GM21528 (cell line): ENCODE measurements at regions not wholly inside any gene's neighbourhood (a gene's known extent, or its start where the extent isn't known, plus 50 kb on each side); places are given as distances from the start of the nearest gene placed in this dataset.

Experiments
- ATAC-seq: cut with Tn5 transposase; IDR thresholded peaks from one replicate; pipeline ENCODE4 v1.9.1; 2021; ENCODE audit warnings: mild to moderate bottlenecking, moderate library complexity; ENCODE audit not compliant: unreplicated experiment, low FRiP score

GRCh38 chr13:54150851-54151250 is 1122.2 kb downstream of the OLFM4 start:
- ATAC-seq: no peak

- no peak for ATAC-seq
Observed at GRCh38 chr13:54162069-54162468, 1133.5 kb downstream of the OLFM4 start.

GRCh38 chr13:54165581-54166215 is 1137.1 kb downstream of the OLFM4 start:
- ATAC-seq: no peak

GRCh38 chr13:54173996-54174395 is 1145.4 kb downstream of the OLFM4 start:
- no peak for ATAC-seq

DNA sequence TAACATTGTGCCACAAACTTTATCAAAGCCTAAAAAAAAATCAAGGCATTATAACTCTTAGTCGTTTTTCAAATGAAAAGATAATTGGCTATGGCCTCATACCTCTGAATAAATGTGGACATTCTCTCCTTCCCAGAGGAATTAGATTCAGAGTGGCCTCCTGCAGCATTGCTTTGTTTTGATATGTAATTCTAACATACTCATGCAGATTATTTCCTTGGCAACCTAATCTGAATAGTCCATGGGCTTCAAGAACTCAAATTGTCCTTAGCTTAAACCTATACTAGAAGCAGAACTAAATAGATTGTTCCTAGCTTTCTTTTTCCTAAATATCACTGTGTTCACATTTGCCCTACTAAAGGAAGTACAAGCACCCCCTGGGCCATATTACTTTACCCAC is 1146.9 kb downstream of the OLFM4 start:
- ATAC-seq: no peak

DNA sequence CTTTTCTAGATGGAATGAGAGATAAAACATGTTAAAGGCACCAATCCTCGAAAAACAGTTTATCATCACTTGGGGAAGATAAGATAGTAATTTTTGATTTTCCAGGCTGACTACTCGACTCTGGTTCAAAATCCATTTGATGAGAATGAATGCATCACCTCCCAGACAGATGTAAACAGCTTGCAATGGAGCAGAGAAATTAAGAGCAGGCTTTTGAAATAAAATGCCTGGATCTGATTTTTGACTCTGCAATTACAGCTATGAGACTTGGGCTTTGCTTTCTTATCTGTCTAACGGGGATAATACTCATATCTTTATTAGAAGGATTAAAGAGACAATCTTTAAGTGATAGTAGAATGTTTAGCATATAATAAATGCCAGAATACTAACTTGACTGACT is 1148.9 kb downstream of the OLFM4 start:
- no peak for ATAC-seq

- ATAC-seq: no peak
Observed at GRCh38 chr13:54183166-54183565, 1154.6 kb downstream of the OLFM4 start.

- ATAC-seq: no peak
Observed at GRCh38 chr13:54183728-54184127, 1155.1 kb downstream of the OLFM4 start.

DNA sequence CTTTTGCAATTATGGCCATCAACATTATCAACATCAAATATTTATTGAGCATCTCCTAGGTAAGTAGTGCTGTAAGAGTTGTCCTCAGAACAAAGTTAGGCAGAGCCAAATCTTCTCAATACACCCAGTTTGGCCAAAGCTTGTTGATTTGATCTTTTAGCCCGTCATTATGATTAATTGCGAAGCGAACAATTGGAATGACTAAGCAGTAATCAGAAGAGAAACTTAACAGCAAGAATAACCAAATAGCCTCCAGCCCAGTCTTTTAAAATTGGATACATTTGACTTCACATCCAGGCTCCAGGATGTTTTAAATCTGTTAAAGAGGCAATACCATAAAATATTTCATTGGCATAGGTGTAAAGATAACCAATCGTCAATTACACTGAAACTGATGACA is 1156.0 kb downstream of the OLFM4 start:
- ATAC-seq: no peak

DNA sequence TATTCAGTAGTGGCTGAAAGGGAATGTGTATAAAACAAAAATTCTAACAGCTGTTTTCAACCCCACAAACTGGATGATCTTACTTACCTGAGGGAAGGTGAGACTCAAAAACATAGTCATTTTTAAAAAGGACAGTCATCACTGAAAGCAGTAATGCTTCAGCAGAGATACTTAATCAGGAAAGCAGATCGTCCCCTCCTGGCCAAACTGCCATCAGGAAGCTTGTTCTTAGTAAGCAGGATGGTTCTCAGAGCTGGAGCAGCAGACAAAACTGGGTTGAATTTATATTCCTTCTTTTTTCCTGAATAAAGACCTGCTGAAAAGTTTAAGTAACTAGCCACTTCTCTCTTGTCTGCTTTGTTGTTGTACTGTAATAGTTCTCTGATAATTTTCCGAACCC is 1156.5 kb downstream of the OLFM4 start:
- ATAC-seq: no peak

- ATAC-seq: no peak
Observed at GRCh38 chr13:54185785-54186184, 1157.2 kb downstream of the OLFM4 start.

DNA sequence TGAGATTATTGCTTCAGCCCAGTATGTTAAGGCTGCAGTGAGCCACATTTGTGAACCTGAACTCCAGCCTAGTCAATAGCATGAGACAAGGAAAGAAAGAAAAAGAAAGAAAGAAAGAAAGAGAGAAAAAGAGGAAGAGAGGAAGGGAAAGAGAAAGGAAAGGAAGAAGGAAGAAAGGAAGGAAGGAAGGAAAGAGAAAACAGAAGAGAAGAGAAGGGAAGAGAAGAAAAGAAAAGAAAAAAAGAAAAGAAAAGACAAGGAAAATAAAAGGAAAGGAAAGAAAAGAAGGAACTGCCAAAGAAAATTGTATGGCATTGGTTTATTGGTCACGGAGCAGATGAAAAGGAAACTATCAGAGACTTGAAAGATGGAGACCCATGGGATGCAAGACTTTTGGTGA is 1158.8 kb downstream of the OLFM4 start:
- no peak for ATAC-seq

DNA sequence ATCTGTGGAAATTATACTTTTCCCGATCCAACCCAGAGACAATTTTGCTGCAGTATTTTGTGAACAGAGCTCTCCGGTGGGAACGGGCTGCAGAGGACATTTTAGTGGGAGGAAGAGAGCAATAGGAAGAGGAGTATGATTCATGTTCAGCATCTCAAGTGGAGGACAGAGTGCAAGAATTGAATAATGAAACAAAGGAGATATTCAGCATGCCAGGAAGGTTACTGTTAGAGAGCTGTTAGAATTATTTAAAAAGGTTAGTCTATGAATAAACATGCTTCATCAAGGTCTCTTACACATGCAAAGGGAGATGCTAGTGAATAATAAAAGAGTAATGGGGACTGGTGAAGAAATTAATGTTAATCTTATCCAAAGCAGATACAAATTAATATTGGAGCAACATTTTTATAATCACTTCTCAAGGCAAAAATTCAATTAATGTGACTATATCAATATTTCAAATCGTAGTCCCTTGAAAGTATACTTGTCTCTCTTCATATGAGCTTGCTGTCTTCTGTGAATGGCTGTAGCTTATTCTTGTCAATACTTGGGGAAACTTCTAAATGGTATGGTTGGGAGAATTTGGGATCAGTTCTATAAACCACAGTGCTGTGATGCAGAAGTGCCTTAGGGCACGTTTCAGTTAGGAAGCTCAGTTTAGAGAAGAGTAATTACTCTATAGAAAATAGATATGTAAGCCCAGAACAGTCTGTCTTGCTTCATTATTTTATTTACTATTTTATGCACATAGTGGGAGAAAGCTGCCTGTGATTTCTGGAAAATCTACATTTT is 1165.8 kb downstream of the OLFM4 start:
- no peak for ATAC-seq

DNA sequence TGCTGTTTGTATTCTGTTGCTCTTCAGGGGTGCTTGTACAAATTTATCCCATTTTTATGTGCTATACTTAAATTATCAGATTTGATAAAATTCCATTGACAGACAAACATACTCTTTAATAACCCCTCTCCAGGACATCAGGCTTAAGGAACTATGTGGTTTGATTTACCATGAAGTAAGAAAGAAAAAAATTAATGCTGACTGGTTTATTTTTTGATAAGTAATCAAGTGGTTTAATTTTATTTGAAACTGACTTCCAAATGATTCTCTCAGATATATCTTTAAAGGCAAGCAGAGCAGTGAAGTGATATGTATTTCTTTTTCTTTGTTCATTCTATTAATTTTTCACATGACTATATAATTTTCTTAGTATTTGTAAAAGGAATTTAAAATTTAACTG is 1168.1 kb downstream of the OLFM4 start:
- no peak for ATAC-seq

GRCh38 chr13:54198911-54199310 is 1170.3 kb downstream of the OLFM4 start:
- no peak for ATAC-seq

GRCh38 chr13:54206626-54207025 is 1178.0 kb downstream of the OLFM4 start:
- ATAC-seq: no peak

DNA sequence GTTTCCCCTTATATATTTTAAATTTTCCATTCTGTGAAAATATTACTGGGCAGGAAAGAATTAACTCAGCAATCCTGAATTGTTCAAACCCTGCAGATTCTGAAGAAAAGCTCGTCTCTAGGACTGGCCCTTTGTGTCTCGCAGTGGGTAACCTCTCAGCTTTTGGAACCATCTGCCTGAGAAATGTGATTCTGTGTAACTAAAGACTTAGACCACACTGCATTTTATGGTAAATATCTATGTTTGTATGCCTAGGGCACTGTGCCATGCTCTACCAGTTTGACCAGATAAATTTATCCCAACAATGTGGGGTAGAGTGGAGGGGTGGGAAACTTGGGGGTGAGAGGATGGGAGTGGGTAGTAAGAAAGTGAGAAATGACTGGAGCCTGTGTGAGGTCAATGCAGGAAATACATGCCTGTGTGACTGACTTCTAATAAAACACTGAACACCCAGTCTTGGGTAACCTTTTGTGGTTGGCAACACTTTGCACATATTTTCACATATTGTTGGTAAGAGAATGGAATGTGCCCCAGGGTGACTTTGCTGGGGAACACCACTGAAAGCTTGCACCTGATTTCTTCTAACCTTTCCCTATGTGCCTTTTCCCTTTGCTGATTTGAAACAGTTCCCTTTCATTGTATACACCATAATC is 1181.9 kb downstream of the OLFM4 start:
- ATAC-seq: no peak

- ATAC-seq: no peak
Observed at GRCh38 chr13:54216221-54216620, 1187.6 kb downstream of the OLFM4 start.

DNA sequence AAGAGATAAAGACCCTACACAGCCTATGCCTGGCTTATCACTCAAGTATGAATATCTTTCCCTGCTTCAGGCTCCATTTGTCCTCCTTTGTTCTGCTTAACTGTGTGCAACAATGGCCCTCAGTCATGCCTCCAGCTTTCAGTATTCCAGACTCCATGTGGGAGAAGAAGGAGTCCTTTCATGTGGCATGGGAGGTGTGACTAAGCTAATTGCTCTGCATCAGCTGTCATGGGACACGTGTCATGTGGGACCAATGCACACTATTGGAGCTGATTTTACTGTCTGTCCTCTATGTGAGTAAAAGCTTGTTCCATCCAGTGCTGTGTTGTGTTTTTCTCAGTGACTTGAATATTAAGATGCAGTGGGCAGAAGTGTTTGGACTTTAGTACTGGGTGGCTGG is 1198.3 kb downstream of the OLFM4 start:
- no peak for ATAC-seq

DNA sequence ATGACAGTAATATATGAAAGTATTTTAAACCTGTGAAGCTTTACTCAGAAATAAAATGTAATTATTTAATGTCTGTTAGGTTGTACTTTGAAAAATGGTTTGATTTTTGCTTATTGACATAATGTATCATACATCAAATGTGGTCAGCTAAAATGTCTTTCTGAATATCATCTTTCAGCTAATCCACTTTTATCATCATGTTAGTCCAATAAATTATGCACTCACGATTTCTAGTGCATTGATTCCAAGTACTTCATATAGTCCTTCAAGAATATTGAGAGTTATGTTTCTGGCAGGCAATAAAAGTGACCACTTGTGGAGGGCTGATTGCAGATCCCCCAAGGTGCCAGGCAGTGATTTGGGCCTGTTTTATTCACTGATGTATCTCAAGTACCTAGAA is 1204.1 kb downstream of the OLFM4 start:
- ATAC-seq: no peak

- no peak for ATAC-seq
Observed at GRCh38 chr13:54234607-54235006, 1206.0 kb downstream of the OLFM4 start.

DNA sequence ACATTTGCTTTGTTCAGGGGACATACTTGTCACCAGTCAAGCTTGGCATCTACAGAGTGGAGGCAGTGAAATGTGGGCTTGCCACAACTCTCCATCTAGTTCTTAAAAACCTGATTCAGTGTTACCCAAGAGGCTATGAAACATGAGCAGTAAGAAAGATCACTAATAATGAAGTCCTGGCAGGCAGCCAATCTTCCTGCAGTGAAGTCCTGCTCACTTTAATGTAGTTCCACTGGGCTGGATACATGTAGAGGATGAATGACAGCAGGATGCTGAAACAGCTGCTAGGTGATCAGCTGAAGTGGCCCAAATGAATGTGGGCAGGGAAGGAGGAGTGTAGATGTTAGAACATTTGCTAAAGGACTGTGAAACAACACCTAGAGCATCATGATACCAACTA is 1213.1 kb downstream of the OLFM4 start:
- no peak for ATAC-seq
